Liver (tissue), 3 donors: ENCODE measurements at regions not wholly inside any gene's neighbourhood (a gene's known extent, or its start where the extent isn't known, plus 50 kb on each side); places are given as distances from the start of the nearest gene placed in this dataset.

Source experiments
- GABPA ChIP-seq, 2 donors: IDR thresholded peaks in 1 of 2; conservative IDR thresholded peaks in 1 of 2; 2 replicates each; pipeline ENCODE4 v1.6.1; 2016; ENCODE audit warnings: antibody characterized with exemption in 2 of 2, mild to moderate bottlenecking in 1 of 2, moderate library complexity in 1 of 2
- RXRA ChIP-seq, 2 donors: IDR thresholded peaks; 2 replicates each; pipeline ENCODE4 v1.6.1; 2017 to 2018; ENCODE audit warnings: antibody characterized with exemption in 2 of 2, mild to moderate bottlenecking in 1 of 2
- TAF1 ChIP-seq: conservative IDR thresholded peaks from 2 replicates; pipeline ENCODE4 v1.6.1; 2016; ENCODE audit warnings: antibody characterized with exemption, mild to moderate bottlenecking
- YY1 ChIP-seq: IDR thresholded peaks from 2 replicates; pipeline ENCODE4 v1.6.1; 2016; ENCODE audit warnings: antibody characterized with exemption, mild to moderate bottlenecking
- TF ChIP-seq, protein P1 (sequence below): fragments of 150-350 bp; IDR thresholded peaks from 2 replicates; pipeline ENCODE4 v1.5.1; 2017; ENCODE audit warnings: improper control_type of control experiment, low read depth, low read length; ENCODE audit not compliant: missing input control
- TF ChIP-seq, protein P2 (sequence below): IDR thresholded peaks from 2 replicates; pipeline ENCODE4 v1.6.1; 2016; ENCODE audit warnings: antibody characterized with exemption
- TF ChIP-seq, protein P3 (sequence below): IDR thresholded peaks from 2 replicates; pipeline ENCODE4 v1.6.1; 2016; ENCODE audit warnings: antibody characterized with exemption, mild to moderate bottlenecking
- donor health status: healthy.
- donor health status: healthy.

DNA sequence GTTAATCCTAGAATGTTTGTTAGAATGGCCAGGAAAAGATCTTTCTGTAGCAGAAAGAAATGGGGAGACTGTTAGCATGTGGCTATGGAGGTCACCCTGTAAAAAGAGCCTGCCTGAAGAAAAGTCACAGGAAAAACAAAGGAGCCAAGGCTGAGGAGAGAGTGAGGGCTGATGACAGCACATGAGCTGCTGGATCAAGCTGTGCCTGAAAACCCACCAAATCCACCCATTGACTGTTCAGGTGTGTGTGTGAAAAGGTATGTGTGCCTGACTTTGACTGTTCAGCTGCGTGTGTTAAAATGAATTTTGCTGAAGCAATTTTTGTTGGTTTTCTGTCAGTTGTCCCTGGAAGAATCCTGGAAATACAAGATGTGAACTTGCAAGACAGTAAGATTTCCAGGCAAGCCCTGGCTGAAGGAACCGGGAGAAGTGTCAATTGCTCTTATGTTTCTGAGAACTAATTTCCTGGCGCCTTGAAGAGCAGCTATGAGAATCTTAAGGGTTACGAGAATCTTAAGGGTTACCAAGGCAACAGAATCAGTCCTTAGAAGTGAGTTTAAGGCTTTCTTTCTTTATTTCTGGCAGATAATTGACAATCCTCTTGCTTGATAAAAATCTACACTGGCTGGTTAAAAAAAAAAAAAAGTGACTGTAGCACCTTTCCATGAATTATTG, 73.0 kb upstream of the LGALSL start:
- TF ChIP-seq TAF1, result no peak
- TF ChIP-seq, protein P1, sequence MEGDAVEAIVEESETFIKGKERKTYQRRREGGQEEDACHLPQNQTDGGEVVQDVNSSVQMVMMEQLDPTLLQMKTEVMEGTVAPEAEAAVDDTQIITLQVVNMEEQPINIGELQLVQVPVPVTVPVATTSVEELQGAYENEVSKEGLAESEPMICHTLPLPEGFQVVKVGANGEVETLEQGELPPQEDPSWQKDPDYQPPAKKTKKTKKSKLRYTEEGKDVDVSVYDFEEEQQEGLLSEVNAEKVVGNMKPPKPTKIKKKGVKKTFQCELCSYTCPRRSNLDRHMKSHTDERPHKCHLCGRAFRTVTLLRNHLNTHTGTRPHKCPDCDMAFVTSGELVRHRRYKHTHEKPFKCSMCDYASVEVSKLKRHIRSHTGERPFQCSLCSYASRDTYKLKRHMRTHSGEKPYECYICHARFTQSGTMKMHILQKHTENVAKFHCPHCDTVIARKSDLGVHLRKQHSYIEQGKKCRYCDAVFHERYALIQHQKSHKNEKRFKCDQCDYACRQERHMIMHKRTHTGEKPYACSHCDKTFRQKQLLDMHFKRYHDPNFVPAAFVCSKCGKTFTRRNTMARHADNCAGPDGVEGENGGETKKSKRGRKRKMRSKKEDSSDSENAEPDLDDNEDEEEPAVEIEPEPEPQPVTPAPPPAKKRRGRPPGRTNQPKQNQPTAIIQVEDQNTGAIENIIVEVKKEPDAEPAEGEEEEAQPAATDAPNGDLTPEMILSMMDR, result no peak
- TF ChIP-seq, protein P2, sequence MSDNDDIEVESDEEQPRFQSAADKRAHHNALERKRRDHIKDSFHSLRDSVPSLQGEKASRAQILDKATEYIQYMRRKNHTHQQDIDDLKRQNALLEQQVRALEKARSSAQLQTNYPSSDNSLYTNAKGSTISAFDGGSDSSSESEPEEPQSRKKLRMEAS, result no peak
- TF ChIP-seq RXRA (IDR thresholded peaks at IDR 0.05), result no peak
- TF ChIP-seq, protein P3, sequence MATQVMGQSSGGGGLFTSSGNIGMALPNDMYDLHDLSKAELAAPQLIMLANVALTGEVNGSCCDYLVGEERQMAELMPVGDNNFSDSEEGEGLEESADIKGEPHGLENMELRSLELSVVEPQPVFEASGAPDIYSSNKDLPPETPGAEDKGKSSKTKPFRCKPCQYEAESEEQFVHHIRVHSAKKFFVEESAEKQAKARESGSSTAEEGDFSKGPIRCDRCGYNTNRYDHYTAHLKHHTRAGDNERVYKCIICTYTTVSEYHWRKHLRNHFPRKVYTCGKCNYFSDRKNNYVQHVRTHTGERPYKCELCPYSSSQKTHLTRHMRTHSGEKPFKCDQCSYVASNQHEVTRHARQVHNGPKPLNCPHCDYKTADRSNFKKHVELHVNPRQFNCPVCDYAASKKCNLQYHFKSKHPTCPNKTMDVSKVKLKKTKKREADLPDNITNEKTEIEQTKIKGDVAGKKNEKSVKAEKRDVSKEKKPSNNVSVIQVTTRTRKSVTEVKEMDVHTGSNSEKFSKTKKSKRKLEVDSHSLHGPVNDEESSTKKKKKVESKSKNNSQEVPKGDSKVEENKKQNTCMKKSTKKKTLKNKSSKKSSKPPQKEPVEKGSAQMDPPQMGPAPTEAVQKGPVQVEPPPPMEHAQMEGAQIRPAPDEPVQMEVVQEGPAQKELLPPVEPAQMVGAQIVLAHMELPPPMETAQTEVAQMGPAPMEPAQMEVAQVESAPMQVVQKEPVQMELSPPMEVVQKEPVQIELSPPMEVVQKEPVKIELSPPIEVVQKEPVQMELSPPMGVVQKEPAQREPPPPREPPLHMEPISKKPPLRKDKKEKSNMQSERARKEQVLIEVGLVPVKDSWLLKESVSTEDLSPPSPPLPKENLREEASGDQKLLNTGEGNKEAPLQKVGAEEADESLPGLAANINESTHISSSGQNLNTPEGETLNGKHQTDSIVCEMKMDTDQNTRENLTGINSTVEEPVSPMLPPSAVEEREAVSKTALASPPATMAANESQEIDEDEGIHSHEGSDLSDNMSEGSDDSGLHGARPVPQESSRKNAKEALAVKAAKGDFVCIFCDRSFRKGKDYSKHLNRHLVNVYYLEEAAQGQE, result no peak
- no peak for TF ChIP-seq YY1
- no peak for TF ChIP-seq GABPA (IDR thresholded peaks at IDR 0.05 in 1 of 2, conservative IDR thresholded peaks at IDR 0.05 in 1 of 2)
